DOHH2 (cell line): ENCODE measurements at regions not wholly inside any gene's neighbourhood (a gene's known extent, or its start where the extent isn't known, plus 50 kb on each side); places are given as distances from the start of the nearest gene placed in this dataset.
"Not testable (repeated sequence)": the region's sequence is repeated elsewhere in the genome, so short reads cannot be mapped to it uniquely, and the experiment has no call there.

Source experiments
- H3F3A ChIP-seq: fragments of 200-600 bp; sonication (generic), shearing (Covaris generic); 2 replicates; pipeline ENCODE4 v1.6.0; 2016; ENCODE audit warnings: antibody characterized with exemption, mild to moderate bottlenecking; ENCODE audit not compliant: control insufficient read depth, insufficient read depth
- H3K27ac ChIP-seq: fragments of 200-600 bp; sonication (generic); 2 replicates; pipeline ENCODE4 v1.5.1; 2014; ENCODE audit warnings: low read depth, mild to moderate bottlenecking, low read length, moderate library complexity
- H3K27me3 ChIP-seq: fragments of 200-600 bp; sonication (generic); 2 replicates; pipeline ENCODE4 v1.6.1; 2014; ENCODE audit warnings: mild to moderate bottlenecking, low read length, mixed read lengths; ENCODE audit not compliant: control insufficient read depth
- H3K36me3 ChIP-seq: fragments of 200-600 bp; sonication (generic); 2 replicates; pipeline ENCODE4 v1.6.1; 2014; ENCODE audit warnings: mild to moderate bottlenecking, low read length, moderate library complexity, mixed read lengths; ENCODE audit not compliant: control insufficient read depth
- H3K4me1 ChIP-seq: fragments of 200-600 bp; sonication (generic); 2 replicates; pipeline ENCODE4 v1.6.1; 2014; ENCODE audit warnings: mild to moderate bottlenecking, low read length, mixed read lengths; ENCODE audit not compliant: control insufficient read depth
- H3K4me2 ChIP-seq: fragments of 200-600 bp; sonication (generic); 2 replicates; pipeline ENCODE4 v1.6.0; 2014; ENCODE audit warnings: mild to moderate bottlenecking, low read length, moderate library complexity
- H3K4me3 ChIP-seq: fragments of 200-600 bp; sonication (generic); 2 replicates; pipeline ENCODE4 v1.5.1; 2014; ENCODE audit warnings: mild to moderate bottlenecking, low read length, mixed read lengths
- H3K79me2 ChIP-seq: fragments of 200-600 bp; sonication (generic); 2 replicates; pipeline ENCODE4 v1.6.1; 2014; ENCODE audit warnings: mild to moderate bottlenecking, low read length, mixed read lengths; ENCODE audit not compliant: control insufficient read depth
- H3K9me2 ChIP-seq: fragments of 200-600 bp; sonication (generic); replicated peaks from 2 replicates; pipeline ENCODE4 v1.6.1; 2014; ENCODE audit warnings: mild to moderate bottlenecking, low read length, mixed read lengths; ENCODE audit not compliant: control insufficient read depth
- H3K9me3 ChIP-seq: fragments of 200-600 bp; sonication (generic); 2 replicates; pipeline ENCODE4 v1.6.1; 2014; ENCODE audit warnings: antibody characterized with exemption, low read length, mixed read lengths; ENCODE audit not compliant: control insufficient read depth, insufficient read depth
- H4K20me1 ChIP-seq: fragments of 200-600 bp; sonication (generic); 2 replicates; pipeline ENCODE4 v1.6.0; 2014; ENCODE audit warnings: low read depth, mild to moderate bottlenecking, antibody characterized with exemption, low read length, moderate library complexity; ENCODE audit not compliant: control insufficient read depth, insufficient read depth
- CTCF ChIP-seq: fragments of 200-600 bp; sonication (generic); IDR thresholded peaks from one replicate; pipeline ENCODE4 v1.5.1; 2014; ENCODE audit warnings: antibody characterized with exemption, mild to moderate bottlenecking, low read depth, low read length; ENCODE audit not compliant: poor library complexity, severe bottlenecking
- EZH2phosphoT487 ChIP-seq: fragments of 200-600 bp; sonication (generic); IDR thresholded peaks from 2 replicates; pipeline ENCODE4 v1.6.1; 2017; ENCODE audit warnings: borderline replicate concordance, mild to moderate bottlenecking, antibody characterized with exemption, low read length, moderate library complexity, mixed read lengths

- no peaks in the 10 kb centered on the region for H3K4me1 ChIP-seq
- no peak overlapping the region for H3K4me3 ChIP-seq
- H3K4me2 ChIP-seq, result no peak overlapping the region
- no peaks in the 10 kb centered on the region for H3K79me2 ChIP-seq
- H3K9me3 ChIP-seq, result no peaks in the 10 kb centered on the region
- H3K27ac ChIP-seq, result no peak overlapping the region
- TF ChIP-seq EZH2phosphoT487 (no peak), CTCF (no peak)
- H3K9me2 ChIP-seq, result no peaks in the 10 kb centered on the region
- H3K36me3 ChIP-seq, result no peaks in the 10 kb centered on the region
- H3K27me3 ChIP-seq, result no peaks in the 10 kb centered on the region
- no peaks in the 10 kb centered on the region for H4K20me1 ChIP-seq
- no peaks in the 10 kb centered on the region for H3F3A ChIP-seq
These were observed 258.1 kb downstream of the C11orf87 start for GRCh38 chr11:109680127-109680526.

- H3K27ac ChIP-seq, H3K4me2 ChIP-seq, H3K9me3 ChIP-seq, H3K4me3 ChIP-seq, H3F3A ChIP-seq, H4K20me1 ChIP-seq, H3K9me2 ChIP-seq, H3K4me1 ChIP-seq, H3K36me3 ChIP-seq, H3K79me2 ChIP-seq, H3K27me3 ChIP-seq: not testable (repeated sequence)
These were observed 260.8 kb downstream of the C11orf87 start for GRCh38 chr11:109682788-109683187.

GRCh38 chr11:109695696-109696095 is 273.7 kb downstream of the C11orf87 start:
- Histone ChIP-seq H3F3A (no peaks in the 10 kb centered on the region), H3K27ac (no peak overlapping the region), H4K20me1 (no peaks in the 10 kb centered on the region), H3K4me3 (no peak overlapping the region), H3K4me2 (no peak overlapping the region), H3K9me2 (no peaks in the 10 kb centered on the region), H3K4me1 (no peaks in the 10 kb centered on the region), H3K79me2 (no peaks in the 10 kb centered on the region), H3K36me3 (no peaks in the 10 kb centered on the region), H3K9me3 (no peaks in the 10 kb centered on the region), H3K27me3 (no peaks in the 10 kb centered on the region)
- TF ChIP-seq EZH2phosphoT487, result no peak
- TF ChIP-seq CTCF, result no peak

- no peaks in the 10 kb centered on the region for H3K27me3 ChIP-seq
- no peaks in the 10 kb centered on the region for H3K9me3 ChIP-seq
- TF ChIP-seq CTCF (no peak), EZH2phosphoT487 (no peak)
These were observed 274.4 kb downstream of the C11orf87 start for GRCh38 chr11:109696191-109696897.

More at GRCh38 chr11:109696191-109696897, 274.4 kb downstream of the C11orf87 start:
- Histone ChIP-seq H3F3A (no peaks in the 10 kb centered on the region), H3K36me3 (no peaks in the 10 kb centered on the region), H3K4me3 (no peak overlapping the region), H4K20me1 (no peaks in the 10 kb centered on the region), H3K79me2 (no peaks in the 10 kb centered on the region), H3K27ac (no peak overlapping the region), H3K4me2 (no peak overlapping the region), H3K4me1 (no peaks in the 10 kb centered on the region), H3K9me2 (no peaks in the 10 kb centered on the region)
